CD4-positive, alpha-beta T cell treated with Interferon alpha-2 for 1 hour (primary cell): ENCODE measurements at regions not wholly inside any gene's neighbourhood (a gene's known extent, or its start where the extent isn't known, plus 50 kb on each side); places are given as distances from the start of the nearest gene placed in this dataset.
"Not testable (repeated sequence)": the region's sequence is repeated elsewhere in the genome, so short reads cannot be mapped to it uniquely, and the experiment has no call there.

Experiments used
- DNase-seq, 2 donors: peaks; one replicate each; pipeline ENCODE4 v3.0.0-alpha.2; 2020 to 2022

DNA sequence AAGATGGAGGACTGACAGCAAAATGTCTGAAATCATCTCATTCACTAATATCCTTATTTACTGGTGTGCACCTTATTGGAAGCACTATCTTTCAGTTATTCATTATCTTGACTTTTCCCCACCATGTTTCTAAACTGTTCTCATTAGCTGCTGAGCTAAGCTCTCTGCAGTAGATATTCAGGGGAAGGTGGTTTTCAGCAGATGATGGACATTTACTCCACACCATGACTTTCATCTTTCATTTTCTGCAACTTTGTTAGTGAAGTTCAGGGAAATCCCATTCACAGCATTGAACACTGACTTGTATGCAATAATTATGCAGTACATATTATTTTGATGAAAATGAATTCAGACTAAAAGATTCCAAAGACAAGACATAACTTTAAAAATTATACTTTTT is 373.6 kb upstream of the FLRT2 start:
- no peak for DNase-seq

- no peak for DNase-seq
Observed at GRCh38 chr14:85159726-85160125, 370.2 kb upstream of the FLRT2 start.

DNA sequence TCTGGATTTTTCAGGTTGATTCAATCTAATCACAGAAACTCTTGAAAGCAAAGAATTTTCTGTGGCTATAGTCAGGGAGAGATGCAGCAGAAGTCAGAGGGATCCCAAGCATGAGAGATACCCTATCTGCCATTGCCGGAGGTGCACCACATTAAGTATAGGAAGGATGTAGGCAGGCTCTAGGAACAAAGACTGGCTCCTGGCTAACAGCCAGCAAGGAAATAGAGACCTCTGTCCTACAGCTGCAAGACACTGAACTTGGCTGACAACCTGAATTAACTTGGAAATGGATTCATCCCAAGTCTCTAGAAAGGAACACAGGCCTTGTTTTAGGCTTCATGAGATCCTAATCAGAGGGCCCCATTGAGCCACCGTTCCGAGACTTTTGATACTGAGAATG is 364.9 kb upstream of the FLRT2 start:
- no peak for DNase-seq

DNA sequence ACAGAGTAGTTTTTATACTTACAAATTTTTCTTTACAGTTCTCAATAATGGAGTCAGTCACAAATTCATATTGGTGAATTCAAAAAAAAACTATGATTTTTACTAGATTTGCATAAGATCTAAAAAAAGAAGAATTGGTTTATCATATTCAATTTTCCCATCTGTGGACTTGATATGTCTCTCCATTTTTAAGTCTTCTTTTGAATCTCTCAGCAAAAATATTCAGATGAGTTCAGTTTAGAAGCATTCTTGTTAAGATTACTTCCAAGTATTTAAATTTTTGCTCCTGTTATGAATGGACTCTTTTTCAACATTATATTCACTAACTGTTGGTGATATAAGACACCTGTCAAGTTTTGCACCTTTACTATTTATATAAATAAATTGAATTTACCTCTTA is 360.6 kb upstream of the FLRT2 start:
- no peak for DNase-seq

DNA sequence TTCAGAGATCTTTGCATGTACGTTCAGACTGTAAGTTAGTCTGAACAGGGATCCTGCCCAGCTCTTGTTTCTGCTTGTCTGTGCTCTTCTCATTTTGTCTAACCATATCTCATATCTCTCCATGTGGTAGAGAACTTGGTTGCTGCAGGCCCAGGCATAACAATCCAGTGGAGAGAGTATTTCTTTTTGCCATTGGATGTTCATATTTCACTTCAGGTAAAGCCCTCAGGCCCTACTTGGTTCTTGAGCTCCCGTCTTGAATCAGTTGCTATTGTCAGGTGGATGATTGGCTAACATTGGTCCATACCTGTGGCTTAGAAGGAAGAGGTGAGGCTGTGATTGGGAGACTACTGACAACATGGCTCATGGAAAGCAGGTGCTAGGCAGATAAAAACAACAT is 357.7 kb upstream of the FLRT2 start:
- no peak for DNase-seq

- DNase-seq = no peak
Observed at GRCh38 chr14:85172889-85173477, 357.0 kb upstream of the FLRT2 start.

- DNase-seq = no peak
Observed at GRCh38 chr14:85175556-85175955, 354.4 kb upstream of the FLRT2 start.

DNA sequence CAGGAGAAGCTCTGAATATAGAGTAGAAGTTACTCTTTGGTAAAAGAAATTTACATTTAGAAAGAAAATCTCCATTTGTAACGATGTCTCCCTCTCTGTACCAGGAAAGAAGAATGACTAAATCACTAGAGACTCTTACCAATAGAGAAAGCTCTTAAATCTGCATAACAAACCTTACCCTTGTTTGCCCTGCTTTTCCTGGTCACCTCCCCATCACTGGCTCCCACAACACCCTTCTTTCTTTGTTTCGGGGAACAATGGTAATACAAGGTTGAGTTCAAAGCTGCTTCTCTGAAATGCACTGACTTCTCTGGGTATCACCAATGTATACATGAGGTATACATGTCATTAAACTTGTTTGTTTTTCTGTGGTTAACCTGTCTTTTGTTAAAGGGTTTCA is 351.1 kb upstream of the FLRT2 start:
- DNase-seq = no peak

- no peak for DNase-seq
Observed at GRCh38 chr14:85180876-85181275, 349.1 kb upstream of the FLRT2 start.

DNA sequence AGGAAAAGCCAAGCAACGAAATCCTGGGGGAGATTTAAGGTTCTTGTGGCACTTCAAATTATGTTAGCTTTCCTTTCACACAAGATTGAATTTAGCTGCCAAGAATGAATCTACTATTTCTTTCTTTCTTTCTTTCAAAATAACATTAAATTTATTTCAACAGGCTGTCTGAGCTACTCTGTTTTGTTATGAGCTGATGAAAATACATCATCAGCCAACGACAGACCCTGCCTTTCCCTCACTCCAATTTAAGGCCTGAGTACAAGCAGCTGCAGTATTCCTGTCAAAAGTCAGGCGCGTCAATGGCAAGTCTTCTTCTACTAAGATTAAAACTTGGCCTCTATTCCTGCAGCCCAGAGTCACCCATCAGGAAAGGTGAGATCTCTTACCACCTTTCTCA is 347.7 kb upstream of the FLRT2 start:
- DNase-seq = no peak

DNA sequence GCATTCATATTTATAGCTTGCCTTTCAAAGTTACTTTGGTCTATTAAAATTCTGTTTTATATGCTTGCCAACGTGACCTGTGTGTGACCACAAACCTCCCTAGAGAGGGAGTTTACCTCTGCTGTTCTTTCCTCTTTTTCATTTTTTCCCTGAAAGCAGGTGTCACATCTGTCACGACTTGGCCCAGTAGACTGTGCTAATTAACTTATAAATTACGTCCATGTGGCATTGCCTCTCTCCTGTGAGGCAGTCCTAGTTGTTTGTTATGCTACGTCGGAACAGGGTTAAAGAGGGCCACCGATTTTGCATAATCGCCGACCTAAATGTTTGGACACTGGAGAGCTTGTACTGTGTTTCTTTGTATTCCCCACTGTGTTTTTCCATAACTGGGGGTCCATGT is 343.9 kb upstream of the FLRT2 start:
- DNase-seq = no peak

GRCh38 chr14:85187521-85187920 is 342.4 kb upstream of the FLRT2 start:
- no peak for DNase-seq

DNA sequence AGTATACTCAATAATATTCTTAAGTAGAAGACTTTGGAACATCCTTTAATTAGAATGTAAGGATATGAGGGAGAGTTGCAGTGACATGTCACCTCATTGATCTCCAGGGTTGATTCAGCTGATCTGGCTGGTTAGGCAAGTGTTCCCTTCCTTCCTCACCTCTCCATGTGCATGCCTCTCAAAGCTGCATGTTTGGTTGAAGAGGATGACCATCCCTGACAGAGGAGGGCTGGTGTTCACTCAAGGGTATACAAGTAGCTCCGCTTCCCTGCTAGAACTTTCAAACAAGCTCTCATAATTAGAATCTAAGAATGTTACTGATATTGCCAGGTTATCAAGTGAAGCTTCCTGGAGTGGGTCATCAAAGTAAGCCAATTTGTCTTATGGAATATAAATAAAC is 341.1 kb upstream of the FLRT2 start:
- no peak for DNase-seq

DNA sequence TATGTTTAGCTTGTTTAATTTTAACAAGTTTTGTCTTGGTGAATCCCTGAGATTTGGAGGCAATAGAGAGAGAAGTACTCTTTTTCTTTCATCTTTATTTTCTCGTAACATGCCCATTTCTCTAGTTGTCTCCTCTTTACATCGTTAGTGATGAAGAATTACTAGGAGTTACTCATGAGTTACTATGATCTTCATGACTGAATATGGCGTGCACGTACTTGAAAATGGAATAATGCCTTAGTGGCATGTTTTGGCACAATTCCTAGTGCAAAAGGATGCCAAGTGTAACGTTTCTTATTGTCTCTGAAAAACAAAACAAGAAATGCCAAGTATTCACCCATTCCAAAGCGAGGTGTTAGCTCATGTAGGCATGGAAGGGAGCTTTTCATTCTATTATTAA is 340.7 kb upstream of the FLRT2 start:
- DNase-seq = not testable (repeated sequence)

DNA sequence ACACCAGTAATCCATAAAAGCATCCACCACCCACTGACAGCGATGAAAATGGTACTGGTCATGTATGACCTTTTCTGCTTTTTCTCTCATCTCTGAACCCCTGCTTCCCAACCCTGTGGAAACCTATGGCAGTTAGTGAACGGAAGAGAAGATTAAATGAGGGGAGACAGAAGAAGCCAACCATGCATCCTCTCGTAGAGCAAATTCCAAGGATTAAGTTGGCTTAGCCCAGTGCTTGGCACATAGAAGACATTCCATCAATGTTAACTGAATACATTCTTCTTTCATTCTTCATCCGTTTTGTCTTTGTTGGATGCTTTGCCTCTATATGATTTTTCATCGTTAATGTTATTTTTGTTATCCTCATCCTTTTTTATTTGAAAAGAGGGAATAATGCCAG is 339.7 kb upstream of the FLRT2 start:
- DNase-seq = no peak

DNA sequence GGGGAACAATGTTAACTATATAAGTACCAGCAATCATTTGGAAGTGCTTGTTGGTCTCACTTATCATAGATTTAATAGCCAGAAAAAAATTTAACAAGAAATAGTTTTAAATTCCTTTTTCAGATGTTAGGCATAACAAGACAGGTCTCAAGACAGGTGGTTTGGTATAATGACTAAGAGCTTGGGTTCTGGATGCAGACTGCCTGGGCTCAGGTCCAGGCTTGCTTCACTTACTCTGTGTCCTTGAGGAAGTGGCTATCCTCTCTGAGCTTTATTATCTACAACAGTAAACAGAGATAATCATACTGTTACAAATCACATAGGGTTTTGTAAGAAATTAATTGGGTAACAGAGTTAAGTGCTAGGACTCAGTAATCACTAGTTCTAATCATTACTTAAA is 338.0 kb upstream of the FLRT2 start:
- no peak for DNase-seq

DNA sequence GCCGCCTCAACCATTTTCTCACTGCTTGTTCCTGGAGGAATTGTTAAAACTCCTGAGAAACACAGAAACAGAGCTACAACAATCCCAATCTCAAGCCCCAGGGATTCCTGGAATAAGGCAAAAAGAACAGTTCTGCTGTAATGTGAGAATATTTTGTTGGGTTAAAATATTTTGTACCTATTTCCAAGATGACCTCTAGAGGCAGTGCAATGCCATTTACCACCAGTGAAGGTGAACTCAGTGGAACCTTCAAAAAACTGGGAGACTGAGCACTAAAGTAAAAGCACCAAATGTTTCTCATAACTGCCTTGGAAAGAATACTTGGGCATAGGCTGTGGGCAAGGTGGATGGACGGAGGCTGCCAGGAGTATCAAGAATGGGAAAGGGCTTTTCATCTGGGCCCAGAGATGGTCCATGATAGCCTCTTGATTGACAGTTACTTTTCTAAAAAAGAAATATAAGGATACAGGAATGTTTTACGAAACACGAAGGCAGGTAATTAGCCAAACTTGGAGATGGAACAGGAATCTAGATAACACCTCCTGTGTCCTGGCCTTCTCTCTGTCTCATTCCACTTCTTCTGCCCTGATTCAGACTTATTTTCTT is 334.0 kb upstream of the FLRT2 start:
- no peak for DNase-seq

GRCh38 chr14:85198001-85198400 is 331.9 kb upstream of the FLRT2 start:
- no peak for DNase-seq

DNA sequence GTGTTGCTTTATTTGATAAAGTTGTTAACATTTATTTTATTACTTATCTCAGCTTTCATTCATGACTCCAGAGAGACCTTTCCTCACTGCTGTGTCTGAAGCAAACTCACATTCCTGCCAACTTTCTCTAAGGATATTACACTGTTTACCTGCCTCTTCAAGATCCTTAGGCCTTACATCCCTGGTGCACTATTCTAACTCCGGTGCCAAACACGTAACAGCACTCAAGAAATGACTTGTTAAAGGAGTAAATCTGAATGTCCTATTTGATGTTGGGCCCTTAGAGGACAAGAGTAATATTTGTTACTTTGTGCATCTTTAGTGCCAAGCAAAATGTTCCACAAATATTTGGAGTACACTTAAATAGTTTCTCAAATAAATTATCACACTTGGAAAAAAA is 324.1 kb upstream of the FLRT2 start:
- DNase-seq = no peak

DNA sequence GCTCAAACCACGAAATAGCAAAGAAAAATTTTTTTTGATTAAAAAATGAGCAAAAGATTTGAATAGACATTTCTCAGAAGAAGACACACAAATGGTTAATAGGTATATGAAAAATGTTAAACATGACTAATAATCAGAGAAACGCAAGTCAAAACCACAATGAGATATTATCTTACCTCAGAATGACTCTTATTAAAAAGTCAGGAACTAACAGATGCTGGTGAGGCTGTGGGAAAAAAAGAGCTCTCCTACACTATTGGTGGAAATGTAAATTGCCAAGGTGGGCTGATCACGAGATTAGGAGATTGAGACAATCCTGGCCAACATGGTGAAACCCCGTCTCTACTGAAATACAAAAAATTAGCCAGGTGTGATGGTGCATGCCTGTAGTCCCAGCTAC is 315.5 kb upstream of the FLRT2 start:
- DNase-seq = no peak

- DNase-seq = no peak
Observed at GRCh38 chr14:85217412-85217811, 312.5 kb upstream of the FLRT2 start.

DNA sequence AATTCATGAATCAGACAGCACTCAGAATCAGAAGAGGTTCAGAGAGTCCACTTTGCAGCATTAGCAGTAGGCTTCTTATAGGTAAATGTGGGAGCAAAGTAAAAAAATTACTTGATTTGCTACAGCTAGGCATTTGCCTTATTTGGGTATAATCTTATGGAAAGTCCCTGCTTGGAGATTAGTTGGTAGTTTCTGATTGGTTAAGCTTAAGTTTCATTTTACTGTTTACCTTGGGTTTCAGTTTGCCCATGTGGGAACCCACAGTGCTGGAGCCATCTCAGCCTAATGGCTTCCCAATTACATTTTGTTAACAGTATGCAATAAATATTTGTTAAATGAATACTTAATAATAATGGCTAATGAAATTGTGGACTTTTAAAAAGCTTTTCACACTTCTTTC is 311.0 kb upstream of the FLRT2 start:
- no peak for DNase-seq

- no peak for DNase-seq
Observed at GRCh38 chr14:85221832-85222231, 308.1 kb upstream of the FLRT2 start.

DNA sequence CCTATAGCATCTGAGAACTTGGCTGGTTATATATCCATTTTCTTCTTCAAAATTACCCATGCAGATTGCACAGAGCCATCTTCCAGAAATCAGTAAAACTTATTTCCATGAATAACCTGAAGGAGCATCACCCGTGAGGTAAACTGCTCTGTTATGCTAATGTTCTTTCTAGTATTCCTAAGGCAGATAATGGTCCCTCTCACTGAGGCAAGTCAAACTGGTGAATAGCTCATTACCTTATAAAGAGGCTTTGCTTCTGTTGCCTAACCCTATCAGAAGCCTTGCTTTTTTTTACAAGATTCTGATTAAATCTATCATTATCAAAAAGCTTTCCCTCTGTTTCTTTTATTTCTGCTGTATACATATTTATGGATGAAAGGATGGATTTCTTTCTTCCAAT is 307.6 kb upstream of the FLRT2 start:
- DNase-seq = no peak

GRCh38 chr14:85223667-85224066 is 306.3 kb upstream of the FLRT2 start:
- DNase-seq = no peak

DNA sequence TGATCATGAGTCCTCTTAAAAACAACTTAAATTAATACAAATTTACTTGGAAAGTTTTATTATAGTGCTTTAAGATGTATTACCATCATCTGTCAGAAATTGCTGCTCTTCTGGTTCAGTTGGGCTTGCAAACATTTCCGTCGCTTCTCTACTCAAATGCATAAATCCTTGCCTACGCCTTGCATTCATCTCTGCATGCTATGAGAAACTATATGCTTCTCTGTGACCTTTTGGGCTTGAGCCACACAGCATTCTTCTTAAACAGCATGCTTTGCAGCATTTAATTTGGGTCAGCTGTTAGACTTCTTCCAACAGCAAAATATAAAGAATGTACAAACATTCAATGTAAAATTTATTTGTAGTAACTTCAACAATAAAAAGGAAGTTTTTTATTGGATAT is 305.7 kb upstream of the FLRT2 start:
- no peak for DNase-seq
